Mesenchymal stem cell (in vitro differentiated cells and primary cell): ENCODE measurements at regions not wholly inside any gene's neighbourhood (a gene's known extent, or its start where the extent isn't known, plus 50 kb on each side); places are given as distances from the start of the nearest gene placed in this dataset.

ENCODE experiments used
- DNase-seq: peaks from one replicate; pipeline ENCODE4 v3.0.0-alpha.2; 2013
- H2AFZ ChIP-seq: one replicate; pipeline ENCODE4 v1.6.1; 2013; ENCODE audit warnings: low read depth, mild to moderate bottlenecking, control low read depth, inconsistent platforms, low read length, moderate library complexity
- H2AK5ac ChIP-seq: 2 replicates; pipeline ENCODE4 v1.6.1; 2013; ENCODE audit warnings: low read length, moderate library complexity, mild to moderate bottlenecking, inconsistent platforms; ENCODE audit not compliant: severe bottlenecking
- H2BK120ac ChIP-seq: one replicate; pipeline ENCODE4 v1.6.1; 2013; ENCODE audit warnings: low read depth, mild to moderate bottlenecking, inconsistent platforms, low read length, moderate library complexity
- H2BK12ac ChIP-seq, 2 experiments: one replicate each; pipeline ENCODE4 v1.6.1; 2013; ENCODE audit warnings: inconsistent platforms in 2 of 2, low read length in 2 of 2, mild to moderate bottlenecking in 2 of 2, moderate library complexity in 2 of 2, control low read depth in 1 of 2
- H2BK15ac ChIP-seq: one replicate; pipeline ENCODE4 v1.6.1; 2013; ENCODE audit warnings: mild to moderate bottlenecking, low read depth, inconsistent platforms; ENCODE audit not compliant: poor library complexity, severe bottlenecking
- H2BK5ac ChIP-seq: 2 replicates; pipeline ENCODE4 v1.6.1; 2013; ENCODE audit warnings: low read depth, mild to moderate bottlenecking, low read length, control low read depth, inconsistent platforms; ENCODE audit not compliant: poor library complexity, severe bottlenecking
- H3K14ac ChIP-seq, 2 experiments: one replicate each; pipeline ENCODE4 v1.6.1; 2013; ENCODE audit warnings: inconsistent platforms in 2 of 2, low read length in 2 of 2, control low read depth in 1 of 2, mild to moderate bottlenecking in 1 of 2, moderate library complexity in 1 of 2
- H3K18ac ChIP-seq, 2 experiments: one replicate each; pipeline ENCODE4 v1.6.1; 2013; ENCODE audit warnings: inconsistent platforms in 2 of 2, low read length in 2 of 2, control low read depth in 1 of 2, low read depth in 1 of 2, mild to moderate bottlenecking in 1 of 2
- H3K23ac ChIP-seq, 2 experiments: one replicate each; pipeline ENCODE4 v1.6.1; 2013; ENCODE audit warnings: inconsistent platforms in 2 of 2, low read length in 2 of 2, mild to moderate bottlenecking in 2 of 2, moderate library complexity in 2 of 2, control low read depth in 1 of 2
- H3K27ac ChIP-seq: 2 replicates; pipeline ENCODE4 v1.5.1; 2013; ENCODE audit warnings: mild to moderate bottlenecking, moderate library complexity, low read length, control low read depth, inconsistent platforms; ENCODE audit not compliant: poor library complexity, severe bottlenecking
- H3K27me3 ChIP-seq, 2 experiments: 2 replicates each; pipeline versions ENCODE4 v1.6.1 to v1.7.0; 2013; ENCODE audit warnings: low read length in 2 of 2, mild to moderate bottlenecking in 2 of 2, moderate library complexity in 2 of 2, control low read depth in 1 of 2, inconsistent platforms in 1 of 2; ENCODE audit not compliant: control insufficient read depth in 1 of 2, insufficient read depth in 1 of 2
- H3K36me3 ChIP-seq, 2 experiments: 2 replicates each; pipeline versions ENCODE4 v1.6.1 to v1.7.0; 2013; ENCODE audit warnings: low read length in 2 of 2, control low read depth in 1 of 2, inconsistent platforms in 1 of 2, low read depth in 1 of 2, mild to moderate bottlenecking in 1 of 2; ENCODE audit not compliant: insufficient read depth in 2 of 2, control insufficient read depth in 1 of 2
- H3K4ac ChIP-seq, 2 experiments: one replicate each; pipeline ENCODE4 v1.6.1; 2013; ENCODE audit warnings: inconsistent platforms in 2 of 2, low read length in 2 of 2, mild to moderate bottlenecking in 2 of 2, moderate library complexity in 2 of 2, control low read depth in 1 of 2, low read depth in 1 of 2
- H3K4me1 ChIP-seq: 2 replicates; pipeline ENCODE4 v1.6.1; 2013; ENCODE audit warnings: low read depth, low read length, control low read depth; ENCODE audit not compliant: control insufficient read depth, insufficient read depth
- H3K4me2 ChIP-seq: 2 replicates; pipeline ENCODE4 v1.6.1; 2013; ENCODE audit warnings: low read length, mild to moderate bottlenecking, inconsistent platforms; ENCODE audit not compliant: poor library complexity, severe bottlenecking
- H3K4me3 ChIP-seq, 2 experiments: 2 replicates each; pipeline versions ENCODE4 v1.5.1 to v1.7.0; 2013; ENCODE audit warnings: low read length in 2 of 2, mild to moderate bottlenecking in 2 of 2, control low read depth in 1 of 2, low read depth in 1 of 2; ENCODE audit not compliant: insufficient read depth in 1 of 2
- H3K79me1 ChIP-seq: replicated peaks from 2 replicates; pipeline ENCODE4 v1.6.1; 2013; ENCODE audit warnings: mild to moderate bottlenecking, control low read depth, low read length, inconsistent platforms; ENCODE audit not compliant: poor library complexity, severe bottlenecking
- H3K9ac ChIP-seq: 2 replicates; pipeline ENCODE4 v1.7.0; 2013; ENCODE audit warnings: mild to moderate bottlenecking, low read length, moderate library complexity
- H3K9me3 ChIP-seq: 2 replicates; pipeline ENCODE4 v1.7.0; 2013; ENCODE audit warnings: mild to moderate bottlenecking, low read length; ENCODE audit not compliant: control insufficient read depth
- H4K8ac ChIP-seq: one replicate; pipeline ENCODE4 v1.6.1; 2013; ENCODE audit warnings: inconsistent platforms, mild to moderate bottlenecking, low read length, moderate library complexity
- H4K91ac ChIP-seq: one replicate; pipeline ENCODE4 v1.6.1; 2013; ENCODE audit warnings: mild to moderate bottlenecking, low read length, inconsistent platforms
- WGBS: methylation state at CpG from one replicate; pipeline ENCODE4 v1.1.7; 2013; ENCODE audit warnings: mixed read lengths; 5-methylcytosine and 5-hydroxymethylcytosine counted together

DNA sequence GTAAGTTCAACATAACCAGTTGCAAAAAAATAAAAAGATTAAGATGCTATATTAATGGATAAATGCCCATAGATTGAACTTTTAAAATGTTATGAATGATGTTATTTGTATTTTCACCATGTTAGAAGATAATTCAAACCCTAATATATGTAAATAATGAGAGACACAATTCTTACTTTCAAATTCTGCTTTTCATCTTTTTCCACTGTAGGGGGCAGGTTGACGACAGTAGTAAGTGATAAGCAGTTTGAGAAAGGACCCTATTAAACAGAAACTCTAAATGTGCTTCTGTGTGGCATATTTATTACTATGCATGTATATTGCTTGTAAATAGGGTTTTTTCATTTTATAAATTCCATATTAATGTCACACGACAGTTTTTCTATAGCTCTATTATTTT lies 591.1 kb downstream of the SEMA5A start:
- H2AK5ac ChIP-seq = no peak overlapping the region
- no peak overlapping the region for H3K4me2 ChIP-seq
- H3K14ac ChIP-seq = no peak overlapping the region
- H3K23ac ChIP-seq = no peak overlapping the region
- H2BK12ac ChIP-seq = no peak overlapping the region
- H3K9me3 ChIP-seq = no peaks in the 10 kb centered on the region
- H3K36me3 ChIP-seq = no peaks in the 10 kb centered on the region
- no peak for DNase-seq
- no peaks in the 10 kb centered on the region for H3K79me1 ChIP-seq
- no peak overlapping the region for H2AFZ ChIP-seq
- no peak overlapping the region for H2BK120ac ChIP-seq
- no peak overlapping the region for H4K91ac ChIP-seq
- no peak overlapping the region for H2BK15ac ChIP-seq
- WGBS = no CpG with 5 or more reads among the region's 2 CpGs
- no peak overlapping the region for H3K4ac ChIP-seq
- no peaks in the 10 kb centered on the region for H3K27me3 ChIP-seq
- no peak overlapping the region for H2BK5ac ChIP-seq
- H3K4me3 ChIP-seq = no peak overlapping the region
- no peak overlapping the region for H3K18ac ChIP-seq
- H3K4me1 ChIP-seq = no peaks in the 10 kb centered on the region
- H3K9ac ChIP-seq = no peak overlapping the region
- H4K8ac ChIP-seq = no peak overlapping the region
- no peak overlapping the region for H3K27ac ChIP-seq

DNA sequence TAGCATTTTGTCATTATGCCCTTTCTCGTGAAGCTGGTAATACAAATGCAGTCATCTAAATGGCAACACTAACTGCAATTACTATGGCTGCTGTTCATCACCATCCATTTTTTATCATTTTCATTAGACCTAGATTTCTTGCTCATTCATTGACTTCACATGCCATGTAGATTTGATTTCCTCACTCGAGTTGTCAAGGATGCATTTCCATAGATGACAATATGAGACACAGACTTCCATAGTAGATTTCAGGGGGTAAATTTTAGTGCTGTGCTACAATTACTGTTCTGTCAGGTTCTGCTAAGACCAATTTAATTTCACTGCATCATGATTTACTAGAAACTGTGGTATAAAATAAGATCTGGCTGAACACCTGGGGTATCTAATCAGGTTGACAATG lies 589.2 kb downstream of the SEMA5A start:
- Histone ChIP-seq H3K27ac (no peak overlapping the region), H3K4me3 (no peak overlapping the region)
- 94% methylated on average over 1 of the region's 2 CpGs for WGBS

DNA sequence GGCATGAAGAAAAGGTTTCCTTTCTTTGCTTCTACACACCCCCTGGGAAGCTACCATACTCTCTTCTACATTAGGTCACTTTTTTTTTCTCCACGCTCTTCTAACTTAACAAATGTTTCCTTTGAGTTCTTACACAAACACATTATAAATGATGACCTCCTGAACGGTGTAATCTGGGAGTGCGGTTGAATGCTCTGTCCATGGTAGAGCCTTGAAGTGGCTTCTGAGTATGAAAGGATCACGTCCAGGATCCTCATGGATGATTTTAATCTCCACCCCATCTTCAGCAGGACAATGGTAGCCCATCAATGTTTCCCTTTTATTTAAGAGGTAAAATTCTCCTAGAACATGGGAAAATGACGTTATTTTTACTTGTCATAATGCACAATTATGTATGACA lies 587.3 kb downstream of the SEMA5A start:
- H3K9ac ChIP-seq = no peak overlapping the region
- H3K79me1 ChIP-seq = no peaks in the 10 kb centered on the region
- no peak overlapping the region for H3K4me2 ChIP-seq
- no peak overlapping the region for H4K8ac ChIP-seq
- H3K9me3 ChIP-seq = no peaks in the 10 kb centered on the region
- H2AK5ac ChIP-seq = no peak overlapping the region
- no peak overlapping the region for H3K23ac ChIP-seq
- H2BK15ac ChIP-seq = no peak overlapping the region
- H2BK120ac ChIP-seq = no peak overlapping the region
- peaks cover 1% of the 10 kb centered on the region for H3K4me1 ChIP-seq
- WGBS = 72% methylated on average over 4 of the region's 5 CpGs
- H3K27ac ChIP-seq = no peak overlapping the region
- no peaks in the 10 kb centered on the region for H3K36me3 ChIP-seq
- H4K91ac ChIP-seq = no peak overlapping the region
- H3K18ac ChIP-seq = no peak overlapping the region
- H3K4ac ChIP-seq = no peak overlapping the region
- no peak overlapping the region for H3K4me3 ChIP-seq
- H2BK5ac ChIP-seq = no peak overlapping the region
- DNase-seq = no peak
- H3K14ac ChIP-seq = no peak overlapping the region
- no peak overlapping the region for H2AFZ ChIP-seq
- H2BK12ac ChIP-seq = no peak overlapping the region
- no peaks in the 10 kb centered on the region for H3K27me3 ChIP-seq

More for the DNA sequence above, 589.2 kb downstream of the SEMA5A start:
- peaks cover 1% of the 10 kb centered on the region for H3K4me1 ChIP-seq
- no peaks in the 10 kb centered on the region for H3K27me3 ChIP-seq
- H2AK5ac ChIP-seq = no peak overlapping the region
- no peak overlapping the region for H3K4ac ChIP-seq
- H3K14ac ChIP-seq = no peak overlapping the region
- H2BK15ac ChIP-seq = no peak overlapping the region
- DNase-seq = no peak
- no peak overlapping the region for H3K18ac ChIP-seq
- H2BK12ac ChIP-seq = no peak overlapping the region
- H3K4me2 ChIP-seq = no peak overlapping the region
- no peak overlapping the region for H3K23ac ChIP-seq
- H3K79me1 ChIP-seq = no peaks in the 10 kb centered on the region
- no peak overlapping the region for H2BK120ac ChIP-seq
- no peaks in the 10 kb centered on the region for H3K9me3 ChIP-seq
- H3K9ac ChIP-seq = no peak overlapping the region
- H4K8ac ChIP-seq = no peak overlapping the region
- no peak overlapping the region for H2BK5ac ChIP-seq
- H2AFZ ChIP-seq = no peak overlapping the region
- H3K36me3 ChIP-seq = no peaks in the 10 kb centered on the region
- H4K91ac ChIP-seq = no peak overlapping the region

DNA sequence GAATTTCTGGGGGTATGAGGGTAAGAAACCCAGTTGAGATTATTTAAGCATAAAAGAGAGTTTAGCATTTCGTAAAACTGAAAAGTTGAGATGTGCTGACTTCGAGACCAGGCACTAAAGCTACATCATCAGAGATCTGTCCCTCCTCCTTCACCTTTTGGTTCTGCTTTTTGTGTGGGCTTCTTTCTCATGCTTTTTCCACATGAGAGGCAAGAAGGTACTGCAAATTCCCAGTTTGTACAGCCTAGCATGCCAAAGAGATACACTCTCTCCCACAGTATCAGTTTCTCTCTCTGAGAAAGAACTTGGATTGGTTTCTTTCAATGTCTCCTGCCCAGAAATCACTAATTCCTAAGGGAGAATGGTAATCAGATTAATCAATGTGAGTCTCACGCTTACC lies 584.7 kb downstream of the SEMA5A start:
- Histone ChIP-seq H3K9me3 (no peaks in the 10 kb centered on the region), H3K4me2 (no peak overlapping the region), H2BK120ac (no peak overlapping the region), H3K18ac (no peak overlapping the region), H2AFZ (no peak overlapping the region), H3K79me1 (no peaks in the 10 kb centered on the region), H2BK12ac (no peak overlapping the region), H3K23ac (no peak overlapping the region), H3K4me1 (peaks cover 1% of the 10 kb centered on the region), H3K4me3 (no peak overlapping the region), H3K4ac (no peak overlapping the region), H4K8ac (no peak overlapping the region), H4K91ac (no peak overlapping the region), H3K27ac (no peak overlapping the region), H2AK5ac (no peak overlapping the region), H3K14ac (no peak overlapping the region), H2BK5ac (no peak overlapping the region), H2BK15ac (no peak overlapping the region), H3K27me3 (no peaks in the 10 kb centered on the region), H3K36me3 (no peaks in the 10 kb centered on the region), H3K9ac (no peak overlapping the region)
- WGBS = 83% methylated on average over 3 of the region's 3 CpGs
- no peak for DNase-seq
